ENCODE measurements at regions not wholly inside any gene's neighbourhood (a gene's known extent, or its start where the extent isn't known, plus 50 kb on each side); places are given as distances from the start of the nearest gene placed in this dataset.

DNA sequence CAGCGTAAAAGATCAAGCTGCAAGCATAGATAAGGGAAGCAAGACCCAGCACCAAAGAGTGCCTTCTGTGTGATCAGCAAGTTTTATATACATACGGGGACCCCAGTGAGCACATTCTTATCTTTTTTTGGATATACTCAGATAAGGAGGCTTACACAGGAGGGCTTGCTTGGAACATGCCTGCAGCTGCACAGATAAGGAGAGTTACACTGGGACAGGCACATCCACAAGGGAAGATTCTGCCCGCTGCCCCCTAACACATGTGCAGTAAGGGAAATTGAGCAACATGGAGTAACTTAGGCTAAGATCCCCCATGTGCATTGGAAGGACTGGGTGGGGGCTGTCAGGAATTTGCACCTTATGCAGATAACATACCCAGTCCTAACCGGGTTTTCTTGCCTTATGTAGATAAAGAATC lies 1334.8 kb downstream of the MRPL39 start:
- FAIRE-seq (no peak), DNase-seq (no peak)
- H3K9me3 ChIP-seq (ENCODE audit: control insufficient read depth in 2 of 2, insufficient read depth in 1 of 2, low read depth in 1 of 2, low read length in 1 of 2): no peaks in the 10 kb centered on the region
- H3K4me1 ChIP-seq (ENCODE audit: control insufficient read depth in 3 of 3, insufficient read depth in 2 of 3, low read depth in 1 of 3, low read length in 2 of 3): no peaks in the 10 kb centered on the region
- no peaks in the 10 kb centered on the region for H3K36me3 ChIP-seq (ENCODE audit: control insufficient read depth in 3 of 3, insufficient read depth in 2 of 3, low read depth in 1 of 3, low read length in 3 of 3)
- H3K4me3 ChIP-seq (ENCODE audit: low read depth in 1 of 3, low read length in 3 of 3): no peak overlapping the region
- no peak overlapping the region for H3K27ac ChIP-seq (ENCODE audit: low read depth in 1 of 3, low read length in 2 of 3)
- WGBS, 3 donors: 14 to 34% (median 19%) methylated on average over 4 of the region's 4 CpGs
- H3K27me3 ChIP-seq (ENCODE audit: control insufficient read depth in 3 of 3, insufficient read depth in 3 of 3, low read length in 3 of 3): no peaks in the 10 kb centered on the region

- H3K4me1 ChIP-seq (ENCODE audit: control insufficient read depth in 3 of 3, insufficient read depth in 2 of 3, low read depth in 1 of 3, low read length in 2 of 3): no peaks in the 10 kb centered on the region
- no peaks in the 10 kb centered on the region for H3K27me3 ChIP-seq (ENCODE audit: control insufficient read depth in 3 of 3, insufficient read depth in 3 of 3, low read length in 3 of 3)
- no peak overlapping the region for H3K27ac ChIP-seq (ENCODE audit: low read depth in 1 of 3, low read length in 2 of 3)
- DNase-seq (no peak), FAIRE-seq (no peak)
- no peaks in the 10 kb centered on the region for H3K9me3 ChIP-seq (ENCODE audit: control insufficient read depth in 2 of 2, insufficient read depth in 1 of 2, low read depth in 1 of 2, low read length in 1 of 2)
- H3K4me3 ChIP-seq (ENCODE audit: low read depth in 1 of 3, low read length in 3 of 3): no peak overlapping the region
- H3K36me3 ChIP-seq (ENCODE audit: control insufficient read depth in 3 of 3, insufficient read depth in 2 of 3, low read depth in 1 of 3, low read length in 3 of 3): no peaks in the 10 kb centered on the region
- 65 to 71% (median 69%) methylated on average over 1 of the region's 1 CpG for WGBS, 3 donors
Measured at GRCh38 chr21:24265987-24266386, 1341.3 kb downstream of the MRPL39 start.

DNA sequence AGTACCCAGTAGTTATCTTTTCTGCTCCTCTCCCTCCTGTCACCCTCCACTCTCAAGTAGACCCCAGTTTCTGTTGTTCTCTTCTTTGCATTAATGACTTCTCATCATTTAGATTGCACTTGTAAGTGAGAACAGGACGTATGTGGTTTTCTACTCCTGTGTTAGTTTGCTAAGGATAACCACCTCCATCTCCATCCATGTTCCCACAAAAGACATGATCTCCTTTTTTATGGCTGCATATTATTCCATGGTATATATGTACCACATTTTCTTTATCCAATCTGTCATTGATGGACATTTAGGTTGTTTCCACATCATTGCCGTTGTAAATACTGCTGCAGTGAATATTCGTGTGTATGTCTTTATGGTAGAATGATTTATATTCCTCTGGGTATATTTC lies 1346.5 kb downstream of the MRPL39 start:
- no peak for DNase-seq
- no peak overlapping the region for H3K4me3 ChIP-seq (ENCODE audit: low read depth in 1 of 3, low read length in 3 of 3)
- no peak overlapping the region for H3K27ac ChIP-seq (ENCODE audit: low read depth in 1 of 3, low read length in 2 of 3)
- FAIRE-seq: no peak
- 82 to 83% (median 82%) methylated on average over 3 of the region's 3 CpGs for WGBS, 3 donors
- H3K36me3 ChIP-seq (ENCODE audit: control insufficient read depth in 3 of 3, insufficient read depth in 2 of 3, low read depth in 1 of 3, low read length in 3 of 3): no peaks in the 10 kb centered on the region
- no peaks in the 10 kb centered on the region for H3K4me1 ChIP-seq (ENCODE audit: control insufficient read depth in 3 of 3, insufficient read depth in 2 of 3, low read depth in 1 of 3, low read length in 2 of 3)
- H3K27me3 ChIP-seq (ENCODE audit: control insufficient read depth in 3 of 3, insufficient read depth in 3 of 3, low read length in 3 of 3): no peaks in the 10 kb centered on the region
- H3K9me3 ChIP-seq (ENCODE audit: control insufficient read depth in 2 of 2, insufficient read depth in 1 of 2, low read depth in 1 of 2, low read length in 1 of 2): no peaks in the 10 kb centered on the region

GRCh38 chr21:24259241-24259640 lies 1348.0 kb downstream of the MRPL39 start:
- no peaks in the 10 kb centered on the region for H3K27me3 ChIP-seq (ENCODE audit: control insufficient read depth in 3 of 3, insufficient read depth in 3 of 3, low read length in 3 of 3)
- 76 to 89% (median 87%) methylated on average over 1 of the region's 1 CpG for WGBS, 3 donors
- H3K4me3 ChIP-seq (ENCODE audit: low read depth in 1 of 3, low read length in 3 of 3): no peak overlapping the region
- no peak overlapping the region for H3K27ac ChIP-seq (ENCODE audit: low read depth in 1 of 3, low read length in 2 of 3)
- no peaks in the 10 kb centered on the region for H3K36me3 ChIP-seq (ENCODE audit: control insufficient read depth in 3 of 3, insufficient read depth in 2 of 3, low read depth in 1 of 3, low read length in 3 of 3)
- FAIRE-seq (no peak), DNase-seq (no peak)
- H3K9me3 ChIP-seq (ENCODE audit: control insufficient read depth in 2 of 2, insufficient read depth in 1 of 2, low read depth in 1 of 2, low read length in 1 of 2): no peaks in the 10 kb centered on the region
- H3K4me1 ChIP-seq (ENCODE audit: control insufficient read depth in 3 of 3, insufficient read depth in 2 of 3, low read depth in 1 of 3, low read length in 2 of 3): no peaks in the 10 kb centered on the region

DNA sequence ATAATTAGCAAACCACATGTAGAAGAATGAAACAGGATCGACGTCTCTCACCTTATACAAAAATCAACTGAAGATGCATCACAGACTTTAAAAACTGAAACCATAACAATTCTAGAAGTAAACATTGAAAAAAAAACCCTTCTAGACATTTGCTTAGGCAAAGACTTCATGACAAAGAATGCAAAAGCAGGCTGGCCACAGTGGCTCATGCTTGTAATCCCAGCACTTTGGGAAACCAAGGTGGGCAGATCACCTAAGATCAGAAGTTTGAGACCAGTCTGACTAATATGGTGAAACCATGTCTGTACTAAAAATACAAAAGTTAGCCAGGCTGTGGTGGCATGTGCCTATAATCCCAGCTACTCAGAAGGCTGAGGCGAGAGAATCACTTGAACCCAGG lies 1351.7 kb downstream of the MRPL39 start:
- 47 to 72% (median 59%) methylated on average over 3 of the region's 3 CpGs for WGBS, 3 donors
- Histone ChIP-seq H3K9me3 (ENCODE audit: control insufficient read depth in 2 of 2, insufficient read depth in 1 of 2, low read depth in 1 of 2, low read length in 1 of 2) (no peaks in the 10 kb centered on the region), H3K36me3 (ENCODE audit: control insufficient read depth in 3 of 3, insufficient read depth in 2 of 3, low read depth in 1 of 3, low read length in 3 of 3) (no peaks in the 10 kb centered on the region), H3K27me3 (ENCODE audit: control insufficient read depth in 3 of 3, insufficient read depth in 3 of 3, low read length in 3 of 3) (no peaks in the 10 kb centered on the region), H3K4me1 (ENCODE audit: control insufficient read depth in 3 of 3, insufficient read depth in 2 of 3, low read depth in 1 of 3, low read length in 2 of 3) (no peaks in the 10 kb centered on the region), H3K4me3 (ENCODE audit: low read depth in 1 of 3, low read length in 3 of 3) (no peak overlapping the region), H3K27ac (ENCODE audit: low read depth in 1 of 3, low read length in 2 of 3) (no peak overlapping the region)
- DNase-seq: no peak
- FAIRE-seq: no peak

- no peak overlapping the region for H3K27ac ChIP-seq (ENCODE audit: low read depth in 1 of 3, low read length in 2 of 3)
- 64 to 74% (median 69%) methylated on average over 1 of the region's 1 CpG for WGBS, 3 donors
- peaks cover 0 to 4% of the 10 kb centered on the region in 2 donors for H3K9me3 ChIP-seq (ENCODE audit: control insufficient read depth in 2 of 2, insufficient read depth in 1 of 2, low read depth in 1 of 2, low read length in 1 of 2)
- no peaks in the 10 kb centered on the region for H3K27me3 ChIP-seq (ENCODE audit: control insufficient read depth in 3 of 3, insufficient read depth in 3 of 3, low read length in 3 of 3)
- H3K36me3 ChIP-seq (ENCODE audit: control insufficient read depth in 3 of 3, insufficient read depth in 2 of 3, low read depth in 1 of 3, low read length in 3 of 3): no peaks in the 10 kb centered on the region
- H3K4me1 ChIP-seq (ENCODE audit: control insufficient read depth in 3 of 3, insufficient read depth in 2 of 3, low read depth in 1 of 3, low read length in 2 of 3): no peaks in the 10 kb centered on the region
- no peak overlapping the region for H3K4me3 ChIP-seq (ENCODE audit: low read depth in 1 of 3, low read length in 3 of 3)
- DNase-seq: no peak
- FAIRE-seq: no peak
Measured at GRCh38 chr21:24225431-24225830, 1381.8 kb downstream of the MRPL39 start.

- Histone ChIP-seq H3K4me3 (ENCODE audit: low read depth in 1 of 3, low read length in 3 of 3) (no peak overlapping the region), H3K4me1 (ENCODE audit: control insufficient read depth in 3 of 3, insufficient read depth in 2 of 3, low read depth in 1 of 3, low read length in 2 of 3) (no peaks in the 10 kb centered on the region), H3K27ac (ENCODE audit: low read depth in 1 of 3, low read length in 2 of 3) (no peak overlapping the region), H3K9me3 (ENCODE audit: control insufficient read depth in 2 of 2, insufficient read depth in 1 of 2, low read depth in 1 of 2, low read length in 1 of 2) (peaks cover 0 to 4% of the 10 kb centered on the region in 2 donors), H3K27me3 (ENCODE audit: control insufficient read depth in 3 of 3, insufficient read depth in 3 of 3, low read length in 3 of 3) (no peaks in the 10 kb centered on the region), H3K36me3 (ENCODE audit: control insufficient read depth in 3 of 3, insufficient read depth in 2 of 3, low read depth in 1 of 3, low read length in 3 of 3) (no peaks in the 10 kb centered on the region)
- DNase-seq (no peak), FAIRE-seq (no peak)
- 73 to 82% (median 78%) methylated on average over 4 of the region's 4 CpGs for WGBS, 3 donors
Measured at GRCh38 chr21:24224422-24224821, 1382.9 kb downstream of the MRPL39 start.

DNA sequence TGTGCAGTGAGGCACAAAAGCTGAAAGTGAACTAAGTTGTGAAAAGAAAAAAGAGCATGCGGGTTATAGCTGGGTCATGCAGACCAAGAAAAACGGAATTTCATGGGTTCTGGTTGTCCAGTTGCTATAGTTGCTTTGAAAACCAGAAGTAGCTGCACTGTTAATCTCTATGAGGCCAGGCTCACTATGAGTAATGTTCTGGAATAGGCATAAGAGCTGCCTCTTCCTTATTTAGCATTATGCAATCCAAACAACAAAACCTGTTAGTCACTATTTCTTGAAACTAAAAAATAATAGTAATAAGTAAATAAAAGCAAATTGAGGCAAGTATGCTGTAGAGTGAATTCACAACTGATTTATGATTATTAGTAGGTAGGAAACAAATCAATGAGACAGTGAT lies 1383.7 kb downstream of the MRPL39 start:
- FAIRE-seq (no peak), DNase-seq (no peak)
- no peaks in the 10 kb centered on the region for H3K27me3 ChIP-seq (ENCODE audit: control insufficient read depth in 3 of 3, insufficient read depth in 3 of 3, low read length in 3 of 3)
- H3K27ac ChIP-seq (ENCODE audit: low read depth in 1 of 3, low read length in 2 of 3): no peak overlapping the region
- H3K4me3 ChIP-seq (ENCODE audit: low read depth in 1 of 3, low read length in 3 of 3): no peak overlapping the region
- H3K4me1 ChIP-seq (ENCODE audit: control insufficient read depth in 3 of 3, insufficient read depth in 2 of 3, low read depth in 1 of 3, low read length in 2 of 3): no peaks in the 10 kb centered on the region
- WGBS, 3 donors: 50 to 69% (median 68%) methylated on average over 2 of the region's 2 CpGs
- no peaks in the 10 kb centered on the region for H3K36me3 ChIP-seq (ENCODE audit: control insufficient read depth in 3 of 3, insufficient read depth in 2 of 3, low read depth in 1 of 3, low read length in 3 of 3)
- peaks cover 0 to 1% of the 10 kb centered on the region in 2 donors for H3K9me3 ChIP-seq (ENCODE audit: control insufficient read depth in 2 of 2, insufficient read depth in 1 of 2, low read depth in 1 of 2, low read length in 1 of 2)

- WGBS, 3 donors: 63 to 71% (median 66%) methylated on average over 3 of the region's 3 CpGs
- DNase-seq (no peak), FAIRE-seq (no peak)
- H3K27me3 ChIP-seq (ENCODE audit: control insufficient read depth in 3 of 3, insufficient read depth in 3 of 3, low read length in 3 of 3): no peaks in the 10 kb centered on the region
- H3K36me3 ChIP-seq (ENCODE audit: control insufficient read depth in 3 of 3, insufficient read depth in 2 of 3, low read depth in 1 of 3, low read length in 3 of 3): no peaks in the 10 kb centered on the region
- no peaks in the 10 kb centered on the region for H3K4me1 ChIP-seq (ENCODE audit: control insufficient read depth in 3 of 3, insufficient read depth in 2 of 3, low read depth in 1 of 3, low read length in 2 of 3)
- H3K9me3 ChIP-seq (ENCODE audit: control insufficient read depth in 2 of 2, insufficient read depth in 1 of 2, low read depth in 1 of 2, low read length in 1 of 2): no peaks in the 10 kb centered on the region
- no peak overlapping the region for H3K4me3 ChIP-seq (ENCODE audit: low read depth in 1 of 3, low read length in 3 of 3)
- no peak overlapping the region for H3K27ac ChIP-seq (ENCODE audit: low read depth in 1 of 3, low read length in 2 of 3)
Measured at GRCh38 chr21:24222676-24223075, 1384.6 kb downstream of the MRPL39 start.
